ENCODE measurements at regions not wholly inside any gene's neighbourhood (a gene's known extent, or its start where the extent isn't known, plus 50 kb on each side); places are given as distances from the start of the nearest gene placed in this dataset.
"Not testable (repeated sequence)": the region's sequence is repeated elsewhere in the genome, so short reads cannot be mapped to it uniquely, and the experiment has no call there.

- H3K27ac ChIP-seq, result no peak overlapping the region
- no peak overlapping the region for H3K4me3 ChIP-seq
- TF ChIP-seq CTCF (IDR thresholded peaks at IDR 0.05), result no peak
- DNase-seq (ENCODE audit: low spot score), result no peak
Measured at GRCh38 chr1:181930187-181930586, 131.3 kb downstream of the ZNF648 start.

- Histone ChIP-seq H3K4me3 (no peak overlapping the region), H3K27ac (no peak overlapping the region)
- no peak for TF ChIP-seq CTCF (IDR thresholded peaks at IDR 0.05)
- no peak for DNase-seq (ENCODE audit: low spot score)
Measured at GRCh38 chr1:181926697-181927096, 134.8 kb downstream of the ZNF648 start.

- not testable (repeated sequence) for DNase-seq (ENCODE audit: low spot score); H3K27ac ChIP-seq; H3K4me3 ChIP-seq
Measured at GRCh38 chr1:181924034-181924433, 137.5 kb downstream of the ZNF648 start.

- no peak for DNase-seq (ENCODE audit: low spot score)
- H3K4me3 ChIP-seq, result no peak overlapping the region
- H3K27ac ChIP-seq, result no peak overlapping the region
- no peak for TF ChIP-seq CTCF (IDR thresholded peaks at IDR 0.05)
Measured at GRCh38 chr1:181919542-181919941, 142.0 kb downstream of the ZNF648 start.

GRCh38 chr1:181918880-181919525 lies 142.5 kb downstream of the ZNF648 start:
- no peak overlapping the region for H3K4me3 ChIP-seq
- TF ChIP-seq CTCF (IDR thresholded peaks at IDR 0.05), result no peak
- H3K27ac ChIP-seq, result no peak overlapping the region
- DNase-seq (ENCODE audit: low spot score), result no peak

GRCh38 chr1:181911715-181912114 lies 149.8 kb downstream of the ZNF648 start:
- DNase-seq (ENCODE audit: low spot score), result no peak
- Histone ChIP-seq H3K4me3 (no peak overlapping the region), H3K27ac (no peak overlapping the region)
- no peak for TF ChIP-seq CTCF (IDR thresholded peaks at IDR 0.05)

- Histone ChIP-seq H3K27ac (no peak overlapping the region), H3K4me3 (no peak overlapping the region)
- no peak for TF ChIP-seq CTCF (IDR thresholded peaks at IDR 0.05)
- no peak for DNase-seq (ENCODE audit: low spot score)
Measured at GRCh38 chr1:181910905-181911304, 150.6 kb downstream of the ZNF648 start.

Data from coronary artery (tissue), 2 donors.